ENCODE measurements at regions not wholly inside any gene's neighbourhood (a gene's known extent, or its start where the extent isn't known, plus 50 kb on each side); places are given as distances from the start of the nearest gene placed in this dataset.

- TF ChIP-seq CTCF (IDR thresholded peaks at IDR 0.05) (no peak), POLR2A (IDR thresholded peaks at IDR 0.05) (no peak), EP300 (IDR thresholded peaks at IDR 0.05) (no peak), POLR2AphosphoS5 (IDR thresholded peaks at IDR 0.05) (no peak)
- Histone ChIP-seq H3K4me3 (no peak overlapping the region), H3K4me1 (no peaks in the 10 kb centered on the region), H3K36me3 (no peaks in the 10 kb centered on the region), H3K27me3 (no peaks in the 10 kb centered on the region), H3K27ac (no peak overlapping the region), H3K9me3 (no peaks in the 10 kb centered on the region)
- 96% methylated on average over 1 of the region's 1 CpG for WGBS
- no peak for DNase-seq (ENCODE audit: low spot score in 2 of 2)
Observed at GRCh38 chr1:157442065-157442464, 110.2 kb downstream of the FCRL5 start.

GRCh38 chr1:157439302-157439954 is 112.9 kb downstream of the FCRL5 start:
- Histone ChIP-seq H3K27me3 (no peaks in the 10 kb centered on the region), H3K9me3 (no peaks in the 10 kb centered on the region), H3K27ac (no peak overlapping the region), H3K4me1 (no peaks in the 10 kb centered on the region), H3K36me3 (no peaks in the 10 kb centered on the region), H3K4me3 (no peak overlapping the region)
- no peak for DNase-seq (ENCODE audit: low spot score in 2 of 2)
- no peak for TF ChIP-seq CTCF (IDR thresholded peaks at IDR 0.05)
- no peak for TF ChIP-seq EP300 (IDR thresholded peaks at IDR 0.05)
- TF ChIP-seq POLR2AphosphoS5 (IDR thresholded peaks at IDR 0.05), result no peak
- TF ChIP-seq POLR2A (IDR thresholded peaks at IDR 0.05), result no peak
- WGBS, result 81% methylated on average over 5 of the region's 5 CpGs

DNA sequence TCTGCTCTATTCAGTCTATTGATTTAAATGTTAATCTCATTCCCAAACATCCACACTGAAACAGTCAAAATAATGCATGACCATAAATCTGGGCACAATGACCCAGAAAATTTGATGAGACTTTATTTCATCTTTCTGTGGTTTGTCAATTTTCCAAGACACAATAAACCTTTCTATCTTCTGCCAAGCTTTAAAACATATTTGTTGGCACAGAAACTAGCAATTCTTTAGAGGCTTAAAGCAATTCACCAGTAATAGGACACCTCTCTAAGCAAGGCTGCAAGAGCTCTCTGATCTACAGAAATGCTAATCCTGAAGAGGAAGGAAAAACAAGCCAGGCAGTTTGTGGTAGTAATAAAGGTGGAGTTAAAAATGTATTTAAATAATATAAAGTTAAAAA is 113.7 kb downstream of the FCRL5 start:
- Histone ChIP-seq H3K36me3 (no peaks in the 10 kb centered on the region), H3K27me3 (no peaks in the 10 kb centered on the region), H3K4me3 (no peak overlapping the region), H3K9me3 (no peaks in the 10 kb centered on the region), H3K27ac (no peak overlapping the region), H3K4me1 (no peaks in the 10 kb centered on the region)
- no peak for TF ChIP-seq POLR2A (IDR thresholded peaks at IDR 0.05)
- TF ChIP-seq POLR2AphosphoS5 (IDR thresholded peaks at IDR 0.05), result no peak
- TF ChIP-seq CTCF (IDR thresholded peaks at IDR 0.05), result no peak
- no peak for TF ChIP-seq EP300 (IDR thresholded peaks at IDR 0.05)
- DNase-seq (ENCODE audit: low spot score in 2 of 2), result no peak

DNA sequence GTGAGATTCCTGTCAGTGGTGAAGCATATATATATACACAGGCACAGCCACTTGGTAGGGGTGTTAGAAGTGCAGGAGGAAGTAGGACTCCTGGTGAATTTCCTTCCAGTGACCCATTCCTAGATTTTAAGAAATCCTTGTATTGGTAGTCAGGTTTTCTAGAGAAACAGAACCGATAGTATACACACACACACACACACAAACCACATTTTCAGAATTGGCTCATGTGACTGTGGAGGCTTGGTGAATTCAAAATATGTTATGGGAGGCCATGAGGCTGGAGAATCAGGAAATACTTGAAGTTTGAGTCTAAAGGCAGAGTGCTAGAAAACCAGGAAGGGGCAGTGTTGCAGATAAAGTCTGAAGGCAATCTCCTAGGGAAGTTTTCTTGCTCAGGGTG is 114.2 kb downstream of the FCRL5 start:
- 43% methylated on average over 1 of the region's 1 CpG for WGBS
- Histone ChIP-seq H3K27ac (no peak overlapping the region), H3K4me3 (no peak overlapping the region), H3K4me1 (no peaks in the 10 kb centered on the region), H3K9me3 (no peaks in the 10 kb centered on the region), H3K27me3 (no peaks in the 10 kb centered on the region), H3K36me3 (no peaks in the 10 kb centered on the region)
- TF ChIP-seq EP300 (IDR thresholded peaks at IDR 0.05) (no peak), CTCF (IDR thresholded peaks at IDR 0.05) (no peak), POLR2A (IDR thresholded peaks at IDR 0.05) (no peak), POLR2AphosphoS5 (IDR thresholded peaks at IDR 0.05) (no peak)
- no peak for DNase-seq (ENCODE audit: low spot score in 2 of 2)

DNA sequence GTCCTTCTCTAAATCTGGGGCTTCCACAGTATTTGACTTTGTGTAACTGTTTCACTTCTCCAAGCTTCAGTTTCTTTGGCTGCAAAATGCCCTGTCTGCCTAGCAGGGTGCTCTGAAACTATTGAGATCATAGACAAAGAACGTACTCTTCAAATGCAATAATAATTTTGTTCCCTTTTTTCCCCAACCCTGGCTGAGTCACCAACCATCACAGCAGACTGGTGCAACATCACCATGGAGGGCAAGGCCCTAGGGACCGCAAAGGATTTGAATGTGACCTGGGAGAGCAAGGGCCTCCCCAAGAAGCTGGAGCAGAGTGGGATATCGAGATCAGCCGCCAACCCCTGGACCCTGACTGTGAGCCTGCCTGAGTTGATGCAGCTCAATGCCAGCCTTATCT is 115.0 kb downstream of the FCRL5 start:
- H3K27me3 ChIP-seq, result no peaks in the 10 kb centered on the region
- no peaks in the 10 kb centered on the region for H3K4me1 ChIP-seq
- no peak overlapping the region for H3K27ac ChIP-seq
- TF ChIP-seq EP300 (IDR thresholded peaks at IDR 0.05), result no peak
- TF ChIP-seq CTCF (IDR thresholded peaks at IDR 0.05), result no peak
- TF ChIP-seq POLR2A (IDR thresholded peaks at IDR 0.05), result no peak
- no peak for TF ChIP-seq POLR2AphosphoS5 (IDR thresholded peaks at IDR 0.05)
- DNase-seq (ENCODE audit: low spot score in 2 of 2), result no peak
- no peaks in the 10 kb centered on the region for H3K9me3 ChIP-seq
- 91% methylated on average over 4 of the region's 4 CpGs for WGBS
- H3K36me3 ChIP-seq, result no peaks in the 10 kb centered on the region
- H3K4me3 ChIP-seq, result no peak overlapping the region
